ENCODE measurements at regions not wholly inside any gene's neighbourhood (a gene's known extent, or its start where the extent isn't known, plus 50 kb on each side); places are given as distances from the start of the nearest gene placed in this dataset.

DNA sequence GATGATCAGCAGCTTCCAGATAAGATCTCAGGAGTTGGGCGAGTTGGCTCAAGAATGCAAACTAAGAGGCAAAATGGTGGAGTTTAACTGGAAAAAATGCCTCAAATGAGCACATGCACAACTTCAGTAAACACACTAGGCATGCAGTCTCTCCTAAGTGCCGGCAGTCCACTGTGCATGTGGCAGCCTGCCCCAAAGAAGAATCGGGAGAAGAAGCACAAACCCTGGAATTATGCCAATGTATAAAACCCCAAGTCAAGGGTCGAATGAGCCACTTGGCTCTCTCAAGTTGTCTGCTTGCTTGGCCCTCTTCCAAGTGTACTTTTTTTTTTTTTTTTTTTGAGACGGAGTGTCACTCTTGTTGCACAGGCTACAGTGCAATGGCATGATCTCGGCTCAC lies 53.3 kb upstream of the SLITRK1 start:
- no peak for DNase-seq (ENCODE audit: low spot score)
- Histone ChIP-seq H2AFZ (ENCODE audit: low read length) (no peak overlapping the region), H3K9me3 (ENCODE audit: low read length) (no peaks in the 10 kb centered on the region), H3K4me1 (ENCODE audit: insufficient read depth, low read length, poor library complexity, severe bottlenecking) (no peaks in the 10 kb centered on the region), H3K4me2 (ENCODE audit: low read length) (no peak overlapping the region), H3K4me3 (ENCODE audit: low read depth, low read length, poor library complexity, severe bottlenecking) (no peak overlapping the region), H3K79me2 (ENCODE audit: insufficient read depth, low read depth, low read length) (no peaks in the 10 kb centered on the region), H3K9me2 (ENCODE audit: insufficient read depth, low read length) (no peaks in the 10 kb centered on the region), H4K20me1 (ENCODE audit: insufficient read depth, low read length) (no peaks in the 10 kb centered on the region), H3K36me3 (ENCODE audit: insufficient read depth, low read length) (no peaks in the 10 kb centered on the region), H3K27ac (ENCODE audit: low read depth, low read length, poor library complexity, severe bottlenecking) (no peak overlapping the region)
- CTCF ChIA-PET (ENCODE audit: unreplicated experiment), result no interaction called here
- POLR2A ChIA-PET, result no interaction called here
- no TSS peak for BruUV-seq (replicated peaks)
- no peak for TF ChIP-seq EZH2phosphoT487 (IDR thresholded peaks at IDR 0.05; ENCODE audit: borderline replicate concordance, low read depth, low read length)
- TF ChIP-seq, protein P1, sequence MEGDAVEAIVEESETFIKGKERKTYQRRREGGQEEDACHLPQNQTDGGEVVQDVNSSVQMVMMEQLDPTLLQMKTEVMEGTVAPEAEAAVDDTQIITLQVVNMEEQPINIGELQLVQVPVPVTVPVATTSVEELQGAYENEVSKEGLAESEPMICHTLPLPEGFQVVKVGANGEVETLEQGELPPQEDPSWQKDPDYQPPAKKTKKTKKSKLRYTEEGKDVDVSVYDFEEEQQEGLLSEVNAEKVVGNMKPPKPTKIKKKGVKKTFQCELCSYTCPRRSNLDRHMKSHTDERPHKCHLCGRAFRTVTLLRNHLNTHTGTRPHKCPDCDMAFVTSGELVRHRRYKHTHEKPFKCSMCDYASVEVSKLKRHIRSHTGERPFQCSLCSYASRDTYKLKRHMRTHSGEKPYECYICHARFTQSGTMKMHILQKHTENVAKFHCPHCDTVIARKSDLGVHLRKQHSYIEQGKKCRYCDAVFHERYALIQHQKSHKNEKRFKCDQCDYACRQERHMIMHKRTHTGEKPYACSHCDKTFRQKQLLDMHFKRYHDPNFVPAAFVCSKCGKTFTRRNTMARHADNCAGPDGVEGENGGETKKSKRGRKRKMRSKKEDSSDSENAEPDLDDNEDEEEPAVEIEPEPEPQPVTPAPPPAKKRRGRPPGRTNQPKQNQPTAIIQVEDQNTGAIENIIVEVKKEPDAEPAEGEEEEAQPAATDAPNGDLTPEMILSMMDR (conservative IDR thresholded peaks at IDR 0.05; ENCODE audit: low read length), result no peak
- intact Hi-C loops (cut with micrococcal nuclease; ENCODE audit: unreplicated experiment), result no loop called here
